ENCODE measurements at regions not wholly inside any gene's neighbourhood (a gene's known extent, or its start where the extent isn't known, plus 50 kb on each side); places are given as distances from the start of the nearest gene placed in this dataset.
"Not testable (repeated sequence)": the region's sequence is repeated elsewhere in the genome, so short reads cannot be mapped to it uniquely, and the experiment has no call there.

GRCh38 chr13:85123501-85123900, 675.7 kb downstream of the SLITRK6 start:
- not testable (repeated sequence) for TF ChIP-seq EZH2 (IDR thresholded peaks at IDR 0.05; ENCODE audit: insufficient read depth, poor library complexity, severe bottlenecking); EZH2phosphoT487 (IDR thresholded peaks at IDR 0.05; ENCODE audit: insufficient read depth, low read depth)
